Pancreas (tissue), 10 donors: ENCODE measurements at regions not wholly inside any gene's neighbourhood (a gene's known extent, or its start where the extent isn't known, plus 50 kb on each side); places are given as distances from the start of the nearest gene placed in this dataset.

ENCODE experiments used
- ATAC-seq, 4 donors: fragments of 200-7000 bp; cut with Tn5 transposase; one replicate each; pipeline versions ENCODE4 v1.8.0 to v1.9.1; 2020; ENCODE audit warnings: mild to moderate bottlenecking in 4 of 4, moderate library complexity in 4 of 4
- DNase-seq, 6 donors: peaks; one replicate each; pipeline ENCODE4 v3.0.0-alpha.2; 2020
- FAIRE-seq: peaks from 2 replicates; lab custom pipeline; 2012; peaks lifted over from hg19 to GRCh38; lab: Jason Lieb, UNC
- H3K27ac ChIP-seq, 4 donors: fragments of 200-600 bp; sonication (generic); 1 replicate in 3 of 4; 2 replicates in 1 of 4; pipeline versions ENCODE4 v1.5.0 to v1.8.0; 2020
- H3K27me3 ChIP-seq, 4 donors: fragments of 200-600 bp; one replicate each; pipeline ENCODE4 v1.8.0; 2021
- H3K36me3 ChIP-seq, 3 donors: fragments of 200-600 bp; sonication (generic) in 1 of 3; one replicate each; pipeline versions ENCODE4 v1.5.0 to v1.8.0; 2020 to 2021
- H3K4me1 ChIP-seq, 3 donors: fragments of 200-600 bp; one replicate each; pipeline ENCODE4 v1.8.0; 2021
- H3K4me3 ChIP-seq, 4 donors: fragments of 200-600 bp; sonication (generic) in 2 of 4; one replicate each; pipeline versions ENCODE4 v1.5.0 to v1.8.0; 2020 to 2021
- H3K9me3 ChIP-seq, 4 donors: fragments of 200-600 bp; one replicate each; pipeline ENCODE4 v1.8.0; 2021
- WGBS, 2 donors: extraction: QIAGEN DNeasy Blood & Tissue Kit; methylation state at CpG; one replicate each; pipeline ENCODE4 v1.1.7; 2013; 5-methylcytosine and 5-hydroxymethylcytosine counted together
- intact Hi-C, 3 donors: fragments of 100-400 bp; cut with DNase I; formaldehyde crosslinking; loops; one replicate each; pipeline versions ENCODE4 v1.11.1 to v1.14.2; 2022
- TF ChIP-seq, protein P1 (sequence below), 4 donors: fragments of 200-600 bp; sonication (generic) in 3 of 4; IDR thresholded peaks; one replicate each; pipeline versions ENCODE4 v1.5.0 to v1.8.0; 2021; ENCODE audit warnings: antibody characterized with exemption in 4 of 4
- donor health status: healthy with polysubstance abuse.
- donor health status: DM: no; HTN: no; CAD: no; lungs with moderate emphysema.
- donor health status: DM: no; HTN: no; CAD: no.
- donor health status: control.
- donor health status: control.
- donor health status: Bipolar disorder and iron deficiency.
- donor health status: DM: yes; HTN: yes; CAD: no.
- donor health status: DM: no; HTN: no; CAD: no.
- donor health status: DM: no; HTN: no; CAD: no.
- donor health status: DM: yes; HTN: yes; CAD: no.

- no peaks in the 10 kb centered on the region for H3K27me3 ChIP-seq
- DNase-seq: no peak
- TF ChIP-seq, protein P1, sequence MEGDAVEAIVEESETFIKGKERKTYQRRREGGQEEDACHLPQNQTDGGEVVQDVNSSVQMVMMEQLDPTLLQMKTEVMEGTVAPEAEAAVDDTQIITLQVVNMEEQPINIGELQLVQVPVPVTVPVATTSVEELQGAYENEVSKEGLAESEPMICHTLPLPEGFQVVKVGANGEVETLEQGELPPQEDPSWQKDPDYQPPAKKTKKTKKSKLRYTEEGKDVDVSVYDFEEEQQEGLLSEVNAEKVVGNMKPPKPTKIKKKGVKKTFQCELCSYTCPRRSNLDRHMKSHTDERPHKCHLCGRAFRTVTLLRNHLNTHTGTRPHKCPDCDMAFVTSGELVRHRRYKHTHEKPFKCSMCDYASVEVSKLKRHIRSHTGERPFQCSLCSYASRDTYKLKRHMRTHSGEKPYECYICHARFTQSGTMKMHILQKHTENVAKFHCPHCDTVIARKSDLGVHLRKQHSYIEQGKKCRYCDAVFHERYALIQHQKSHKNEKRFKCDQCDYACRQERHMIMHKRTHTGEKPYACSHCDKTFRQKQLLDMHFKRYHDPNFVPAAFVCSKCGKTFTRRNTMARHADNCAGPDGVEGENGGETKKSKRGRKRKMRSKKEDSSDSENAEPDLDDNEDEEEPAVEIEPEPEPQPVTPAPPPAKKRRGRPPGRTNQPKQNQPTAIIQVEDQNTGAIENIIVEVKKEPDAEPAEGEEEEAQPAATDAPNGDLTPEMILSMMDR (IDR thresholded peaks at IDR 0.05): no peak
- H3K36me3 ChIP-seq: no peaks in the 10 kb centered on the region
- no peaks in the 10 kb centered on the region for H3K4me1 ChIP-seq
- WGBS, 2 donors: 65 to 68% methylated on average over 2 of the region's 2 CpGs
- no peaks in the 10 kb centered on the region for H3K9me3 ChIP-seq
- FAIRE-seq: no peak
- ATAC-seq: no peak
- intact Hi-C loops: no loop called here
- H3K4me3 ChIP-seq: no peak overlapping the region
- no peak overlapping the region for H3K27ac ChIP-seq
These were observed 523.9 kb downstream of the EFNB2 start for GRCh38 chr13:106011600-106011999.

GRCh38 chr13:106010836-106011235 is 524.6 kb downstream of the EFNB2 start:
- H3K4me1 ChIP-seq: no peaks in the 10 kb centered on the region
- FAIRE-seq (no peak), ATAC-seq (no peak), DNase-seq (no peak)
- WGBS, 2 donors: 43 to 75% methylated on average over 3 of the region's 3 CpGs
- no peaks in the 10 kb centered on the region for H3K9me3 ChIP-seq
- H3K36me3 ChIP-seq: no peaks in the 10 kb centered on the region
- H3K27ac ChIP-seq: no peak overlapping the region
- H3K4me3 ChIP-seq: no peak overlapping the region
- intact Hi-C loops: no loop called here
- no peaks in the 10 kb centered on the region for H3K27me3 ChIP-seq
- TF ChIP-seq, protein P1 (IDR thresholded peaks at IDR 0.05): no peak

GRCh38 chr13:106008540-106008939 is 526.9 kb downstream of the EFNB2 start:
- no peaks in the 10 kb centered on the region for H3K27me3 ChIP-seq
- FAIRE-seq: no peak
- no peak for ATAC-seq

DNA sequence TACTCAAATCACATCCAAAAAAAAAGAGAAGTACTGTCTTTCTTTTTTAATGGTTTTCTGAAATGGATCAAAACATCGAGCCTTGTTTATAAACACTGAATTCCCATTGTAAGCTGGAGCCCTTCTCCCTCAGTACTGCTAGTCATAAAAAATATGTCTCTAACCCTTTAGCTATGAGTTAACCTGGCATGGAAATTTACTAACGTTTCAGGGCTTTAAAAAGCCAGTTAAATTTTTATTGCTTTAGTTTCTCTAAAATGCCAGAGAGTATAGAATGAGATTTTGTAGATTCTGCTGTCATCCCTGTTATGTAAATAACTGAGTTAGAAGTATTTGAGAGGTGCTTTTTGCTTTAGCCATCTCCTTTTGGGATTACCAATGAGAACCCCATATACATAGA is 528.3 kb downstream of the EFNB2 start:
- FAIRE-seq: no peak
- Histone ChIP-seq H3K27ac (no peak overlapping the region), H3K9me3 (no peaks in the 10 kb centered on the region), H3K36me3 (no peaks in the 10 kb centered on the region), H3K4me1 (no peaks in the 10 kb centered on the region), H3K27me3 (no peaks in the 10 kb centered on the region), H3K4me3 (no peak overlapping the region)
- TF ChIP-seq, protein P1 (IDR thresholded peaks at IDR 0.05): no peak
- intact Hi-C loops: no loop called here
- no peak for ATAC-seq
- 61 to 71% methylated on average over 2 of the region's 2 CpGs for WGBS, 2 donors
- no peak for DNase-seq

More at GRCh38 chr13:106008540-106008939, 526.9 kb downstream of the EFNB2 start:
- H3K9me3 ChIP-seq: no peaks in the 10 kb centered on the region
- no peak overlapping the region for H3K27ac ChIP-seq
- no peak for DNase-seq
- intact Hi-C loops: no loop called here
- no peak overlapping the region for H3K4me3 ChIP-seq
- TF ChIP-seq, protein P1 (IDR thresholded peaks at IDR 0.05): no peak
- no peaks in the 10 kb centered on the region for H3K4me1 ChIP-seq
- no peaks in the 10 kb centered on the region for H3K36me3 ChIP-seq

DNA sequence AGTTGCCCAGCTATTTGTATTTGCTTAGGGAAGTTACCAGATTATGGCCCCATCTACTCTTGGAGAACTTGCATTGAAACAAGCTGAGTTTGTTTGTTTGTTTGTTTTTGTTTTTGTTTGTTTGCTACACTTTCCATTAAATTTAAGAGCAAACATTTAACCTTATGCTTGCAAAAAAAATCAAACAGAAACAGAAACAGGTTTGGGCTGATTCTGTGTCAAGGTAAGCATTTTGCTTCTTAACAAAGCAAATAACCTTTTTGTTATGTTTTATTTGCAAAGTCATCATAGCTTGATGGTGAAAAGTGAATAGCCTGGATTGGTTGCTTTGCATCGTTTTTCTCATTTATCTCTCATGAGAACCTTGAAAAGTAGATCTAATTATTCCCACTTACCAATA is 531.8 kb downstream of the EFNB2 start:
- DNase-seq: no peak
- 30 to 33% methylated on average over 1 of the region's 1 CpG for WGBS, 2 donors
- no peak overlapping the region for H3K4me3 ChIP-seq
- no peaks in the 10 kb centered on the region for H3K36me3 ChIP-seq
- no peaks in the 10 kb centered on the region for H3K9me3 ChIP-seq
- intact Hi-C loops: no loop called here
- no peaks in the 10 kb centered on the region for H3K4me1 ChIP-seq
- no peak overlapping the region for H3K27ac ChIP-seq
- H3K27me3 ChIP-seq: no peaks in the 10 kb centered on the region
- TF ChIP-seq, protein P1 (IDR thresholded peaks at IDR 0.05): no peak
- no peak for FAIRE-seq
- ATAC-seq: no peak
